C4-2B (cell line): ENCODE measurements at regions not wholly inside any gene's neighbourhood (a gene's known extent, or its start where the extent isn't known, plus 50 kb on each side); places are given as distances from the start of the nearest gene placed in this dataset.

Source experiments
- CTCF ChIP-seq: fragments of 450-650 bp; conservative IDR thresholded peaks from 2 replicates; pipeline ENCODE4 v1.5.1; 2017; ENCODE audit warnings: mild to moderate bottlenecking
- ZFX ChIP-seq: fragments of 450-650 bp; IDR thresholded peaks from 2 replicates; pipeline ENCODE4 v1.6.1; 2017

GRCh38 chr2:216560838-216561270 is 62.2 kb downstream of the RPL37A start:
- TF ChIP-seq ZFX (no peak), CTCF (no peak)
